MCF 10A (cell line): ENCODE measurements at regions not wholly inside any gene's neighbourhood (a gene's known extent, or its start where the extent isn't known, plus 50 kb on each side); places are given as distances from the start of the nearest gene placed in this dataset.
"Not testable (repeated sequence)": the region's sequence is repeated elsewhere in the genome, so short reads cannot be mapped to it uniquely, and the experiment has no call there.

Experiments
- BruUV-seq: library from RNA; stranded (reverse); fragments of 400-500 nt; replicated peaks from 2 replicates; lab custom pipeline; 2021; lab: Mats Ljungman, UMichigan
- CTCF ChIA-PET: fragments of 300-600 bp; sonication (Branson Sonifier 250); formaldehyde crosslinking; extraction: SDS; loops from one replicate; lab custom pipeline; 2021; ENCODE audit warnings: antibody characterized with exemption, inconsistent platforms; lab: Yijun Ruan, JAX
- POLR2A ChIA-PET: fragments of 300-600, 350-650 bp; sonication (Branson Sonifier 250); formaldehyde crosslinking; extraction: SDS; loops from one replicate; lab custom pipeline; 2020; ENCODE audit warnings: antibody characterized with exemption, inconsistent platforms; lab: Yijun Ruan, JAX
- DNase-seq: peaks from one replicate; pipeline ENCODE4 v3.0.0-alpha.2; 2018; ENCODE audit not compliant: unreplicated experiment
- H3K27ac Mint-ChIP-seq: one replicate; pipeline ENCODE4 v1.8.0; 2022; ENCODE audit warnings: mild to moderate bottlenecking, low read depth, mixed read lengths; ENCODE audit not compliant: unreplicated experiment
- H3K27me3 Mint-ChIP-seq: one replicate; pipeline ENCODE4 v1.8.0; 2022; ENCODE audit warnings: mixed read lengths; ENCODE audit not compliant: insufficient read depth, unreplicated experiment
- H3K36me3 Mint-ChIP-seq: one replicate; pipeline ENCODE4 v1.8.0; 2022; ENCODE audit warnings: mild to moderate bottlenecking, moderate library complexity, mixed read lengths; ENCODE audit not compliant: insufficient read depth, unreplicated experiment
- H3K4me1 Mint-ChIP-seq: one replicate; pipeline ENCODE4 v1.8.0; 2022; ENCODE audit warnings: mixed read lengths; ENCODE audit not compliant: insufficient read depth, unreplicated experiment
- H3K4me3 Mint-ChIP-seq: one replicate; pipeline ENCODE4 v1.8.0; 2022; ENCODE audit warnings: mild to moderate bottlenecking, moderate library complexity, mixed read lengths; ENCODE audit not compliant: unreplicated experiment
- H3K9me3 Mint-ChIP-seq: one replicate; pipeline ENCODE4 v1.8.0; 2022; ENCODE audit warnings: mixed read lengths; ENCODE audit not compliant: unreplicated experiment
- intact Hi-C: fragments of 100-400 bp; cut with micrococcal nuclease; formaldehyde crosslinking; loops from 2 replicates; pipeline ENCODE4 v1.14.1; 2022
- TF ChIP-seq, protein P1 (sequence below): fragments of 200-600 bp; IDR thresholded peaks from one replicate; pipeline ENCODE4 v1.8.0; 2022; ENCODE audit warnings: antibody characterized with exemption, mild to moderate bottlenecking; ENCODE audit not compliant: unreplicated experiment

DNA sequence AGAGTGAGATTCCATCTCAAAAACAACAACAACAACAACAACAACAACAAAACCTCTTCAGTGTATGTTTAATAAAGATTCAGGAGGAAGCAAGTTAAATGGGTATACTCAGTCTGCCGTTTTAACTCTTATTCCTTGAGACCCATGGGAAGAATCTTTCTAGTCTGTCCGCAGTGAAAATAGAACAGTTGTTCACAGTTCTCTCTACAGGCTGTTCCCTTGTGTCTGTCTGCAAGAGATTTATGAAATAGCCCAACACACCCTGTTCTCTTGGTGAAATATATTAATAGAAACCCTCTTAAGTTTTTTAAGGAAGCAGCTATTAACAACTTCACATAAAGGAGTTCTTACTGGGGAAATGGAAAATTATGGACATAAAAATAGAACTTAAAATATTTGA lies 682.2 kb upstream of the RAG2 start:
- CTCF ChIA-PET = interaction anchor here (0.6 kb wide), 1 partner anchor 1837 kb away, joined by 3 read pairs; no protein-coding TSS in a partner anchor
- no peak overlapping the region for H3K27ac Mint-ChIP-seq
- DNase-seq = no peak
- TF ChIP-seq, protein P1, sequence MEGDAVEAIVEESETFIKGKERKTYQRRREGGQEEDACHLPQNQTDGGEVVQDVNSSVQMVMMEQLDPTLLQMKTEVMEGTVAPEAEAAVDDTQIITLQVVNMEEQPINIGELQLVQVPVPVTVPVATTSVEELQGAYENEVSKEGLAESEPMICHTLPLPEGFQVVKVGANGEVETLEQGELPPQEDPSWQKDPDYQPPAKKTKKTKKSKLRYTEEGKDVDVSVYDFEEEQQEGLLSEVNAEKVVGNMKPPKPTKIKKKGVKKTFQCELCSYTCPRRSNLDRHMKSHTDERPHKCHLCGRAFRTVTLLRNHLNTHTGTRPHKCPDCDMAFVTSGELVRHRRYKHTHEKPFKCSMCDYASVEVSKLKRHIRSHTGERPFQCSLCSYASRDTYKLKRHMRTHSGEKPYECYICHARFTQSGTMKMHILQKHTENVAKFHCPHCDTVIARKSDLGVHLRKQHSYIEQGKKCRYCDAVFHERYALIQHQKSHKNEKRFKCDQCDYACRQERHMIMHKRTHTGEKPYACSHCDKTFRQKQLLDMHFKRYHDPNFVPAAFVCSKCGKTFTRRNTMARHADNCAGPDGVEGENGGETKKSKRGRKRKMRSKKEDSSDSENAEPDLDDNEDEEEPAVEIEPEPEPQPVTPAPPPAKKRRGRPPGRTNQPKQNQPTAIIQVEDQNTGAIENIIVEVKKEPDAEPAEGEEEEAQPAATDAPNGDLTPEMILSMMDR = no peak
- H3K9me3 Mint-ChIP-seq = no peaks in the 10 kb centered on the region
- intact Hi-C loops = no loop called here
- no TSS peak for BruUV-seq
- no peaks in the 10 kb centered on the region for H3K27me3 Mint-ChIP-seq
- no peaks in the 10 kb centered on the region for H3K4me1 Mint-ChIP-seq
- no peaks in the 10 kb centered on the region for H3K36me3 Mint-ChIP-seq
- no peak overlapping the region for H3K4me3 Mint-ChIP-seq
- POLR2A ChIA-PET = no interaction called here

DNA sequence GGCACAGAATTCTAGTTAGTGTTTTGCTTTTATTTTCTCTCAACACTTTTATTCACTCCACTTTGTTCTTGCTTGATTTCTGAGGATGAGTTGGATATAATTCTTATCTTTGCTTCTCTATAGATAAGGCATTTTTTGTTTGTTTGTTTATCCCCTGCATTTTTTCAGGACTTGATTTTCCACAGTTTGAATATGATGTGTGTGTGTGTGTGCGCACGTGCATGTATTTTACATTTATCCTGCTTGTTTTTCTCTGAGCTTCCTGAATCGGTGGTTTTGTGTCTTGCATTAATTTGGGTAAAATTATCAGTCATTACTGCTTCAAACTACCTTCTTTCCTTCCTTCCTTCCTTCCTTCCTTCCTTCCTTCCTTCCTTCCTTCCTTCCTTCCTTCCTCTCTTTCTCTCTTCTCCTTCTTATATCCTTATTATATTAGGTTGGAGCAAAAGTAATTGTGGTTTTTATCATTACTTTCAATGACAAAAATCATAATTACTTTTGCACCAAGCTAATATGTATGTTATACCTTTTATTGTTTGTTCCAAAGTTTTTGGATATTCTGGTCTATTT lies 679.9 kb upstream of the RAG2 start:
- TF ChIP-seq, protein P1 = no peak
- H3K4me1 Mint-ChIP-seq = no peaks in the 10 kb centered on the region
- intact Hi-C loops = no loop called here
- ChIA-PET CTCF (interaction anchor here (0.9 kb wide), 1 partner anchor 8 kb away, joined by 3 read pairs; no protein-coding TSS in a partner anchor), POLR2A (no interaction called here)
- H3K27ac Mint-ChIP-seq = no peak overlapping the region
- H3K9me3 Mint-ChIP-seq = no peaks in the 10 kb centered on the region
- DNase-seq = no peak
- H3K36me3 Mint-ChIP-seq = no peaks in the 10 kb centered on the region
- H3K27me3 Mint-ChIP-seq = no peaks in the 10 kb centered on the region
- no peak overlapping the region for H3K4me3 Mint-ChIP-seq
- no TSS peak for BruUV-seq

DNA sequence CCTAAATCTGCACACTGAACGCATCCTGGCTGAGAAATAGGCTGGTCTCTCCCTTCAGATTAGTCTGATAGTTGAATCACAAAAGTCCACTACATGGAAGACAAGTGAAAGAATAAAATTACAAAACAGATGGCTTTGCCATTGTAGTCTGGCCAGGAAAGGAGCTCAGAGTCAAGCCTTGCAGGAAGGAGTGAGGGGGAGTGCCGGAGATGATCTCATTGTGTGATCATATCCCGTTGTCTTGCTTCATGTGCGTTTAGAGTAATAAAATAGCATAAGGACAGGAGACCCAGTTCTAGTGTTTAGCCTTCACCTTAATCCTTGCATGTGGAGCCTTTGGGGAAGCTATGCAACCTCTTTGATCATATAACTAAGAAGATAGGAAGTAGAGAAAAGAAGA lies 666.7 kb upstream of the RAG2 start:
- no peaks in the 10 kb centered on the region for H3K27me3 Mint-ChIP-seq
- no peak overlapping the region for H3K27ac Mint-ChIP-seq
- ChIA-PET CTCF (interaction anchor here (0.6 kb wide), 1 partner anchor 65 kb away, joined by 3 read pairs; no protein-coding TSS in a partner anchor), POLR2A (no interaction called here)
- peaks cover 11% of the 10 kb centered on the region for H3K4me1 Mint-ChIP-seq
- DNase-seq = peak; percentile 28
- no TSS peak for BruUV-seq
- H3K9me3 Mint-ChIP-seq = no peaks in the 10 kb centered on the region
- intact Hi-C loops = no loop called here
- TF ChIP-seq, protein P1 = no peak
- H3K4me3 Mint-ChIP-seq = no peak overlapping the region
- H3K36me3 Mint-ChIP-seq = no peaks in the 10 kb centered on the region

DNA sequence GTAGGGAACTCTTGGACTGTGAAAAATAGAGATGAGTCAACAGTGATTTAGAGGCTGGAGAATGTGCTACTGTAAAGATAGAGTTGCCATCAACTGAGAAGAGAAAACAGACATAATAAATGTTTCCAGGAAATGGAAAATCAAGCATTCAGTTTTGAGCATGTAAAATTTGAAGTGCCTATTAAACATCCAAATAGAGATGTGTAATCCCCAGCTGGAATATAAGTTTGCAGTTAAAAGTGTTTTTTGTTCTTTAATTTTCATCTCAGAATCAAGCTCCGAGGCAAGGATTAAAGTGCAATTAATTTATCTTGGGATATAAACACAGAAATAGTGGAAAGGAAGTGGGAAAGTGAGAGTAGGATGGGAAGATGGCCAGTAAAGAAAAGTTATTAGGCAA lies 666.0 kb upstream of the RAG2 start:
- POLR2A ChIA-PET = no interaction called here

DNA sequence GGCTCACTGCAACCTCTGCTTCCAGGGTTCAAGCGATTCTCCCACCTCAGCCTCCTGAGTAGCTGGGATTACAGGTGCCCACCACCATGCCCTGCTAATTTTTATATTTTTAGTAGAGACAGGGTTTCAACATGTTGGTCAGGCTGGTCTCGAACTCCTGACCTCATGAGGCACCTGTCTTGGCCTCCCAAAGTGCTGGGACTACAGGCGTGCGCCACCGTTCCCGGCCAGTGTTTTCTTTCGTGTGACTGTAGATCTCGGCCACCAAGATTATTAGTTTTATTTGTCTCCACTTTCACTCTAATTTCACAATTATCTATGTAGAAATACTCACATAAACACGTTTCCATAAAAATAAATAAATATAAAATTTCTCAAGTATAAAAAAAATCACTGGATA lies 665.4 kb upstream of the RAG2 start:
- H3K36me3 Mint-ChIP-seq, H3K27me3 Mint-ChIP-seq, intact Hi-C loops, H3K4me3 Mint-ChIP-seq, H3K9me3 Mint-ChIP-seq, BruUV-seq, DNase-seq, H3K27ac Mint-ChIP-seq: not testable (repeated sequence)
- ChIA-PET POLR2A (interaction anchor here (0.6 kb wide), 1 partner anchor 313 kb away, joined by 3 read pairs; no protein-coding TSS in a partner anchor), CTCF (interaction anchor here (1.2 kb wide), 1 partner anchor 517 kb away, joined by 3 read pairs; no protein-coding TSS in a partner anchor)
- H3K4me1 Mint-ChIP-seq = peaks cover 11% of the 10 kb centered on the region

More for the DNA sequence above, 666.0 kb upstream of the RAG2 start:
- BruUV-seq = no TSS peak
- no peaks in the 10 kb centered on the region for H3K27me3 Mint-ChIP-seq
- intact Hi-C loops = no loop called here
- H3K27ac Mint-ChIP-seq = no peak overlapping the region
- H3K4me1 Mint-ChIP-seq = peaks cover 11% of the 10 kb centered on the region
- CTCF ChIA-PET = interaction anchor here (1.2 kb wide), 1 partner anchor 517 kb away, joined by 3 read pairs; no protein-coding TSS in a partner anchor
- H3K4me3 Mint-ChIP-seq = no peak overlapping the region
- no peaks in the 10 kb centered on the region for H3K9me3 Mint-ChIP-seq
- DNase-seq = no peak
- TF ChIP-seq, protein P1 = no peak
- H3K36me3 Mint-ChIP-seq = no peaks in the 10 kb centered on the region
